Heart right ventricle (tissue), 16 donors: ENCODE measurements at regions not wholly inside any gene's neighbourhood (a gene's known extent, or its start where the extent isn't known, plus 50 kb on each side); places are given as distances from the start of the nearest gene placed in this dataset.

Experiments
- ATAC-seq, 8 donors: fragments of 200-7000 bp; cut with Tn5 transposase; one replicate each; pipeline ENCODE4 v1.9.1; 2020; ENCODE audit warnings: mild to moderate bottlenecking in 8 of 8, moderate library complexity in 8 of 8, moderate number of reproducible peaks in 1 of 8
- DNase-seq, 2 donors: peaks; one replicate each; pipeline ENCODE4 v3.0.0-alpha.2; 2020
- H3K27ac ChIP-seq, 10 donors: fragments of 200-600 bp; sonication (generic) in 2 of 10; one replicate each; pipeline versions ENCODE4 v1.5.0 to v1.8.0; 2020 to 2022; ENCODE audit warnings: mild to moderate bottlenecking in 3 of 10
- H3K27me3 ChIP-seq, 7 donors: fragments of 200-600 bp; one replicate each; pipeline ENCODE4 v1.8.0; 2021 to 2022; ENCODE audit warnings: mild to moderate bottlenecking in 2 of 7
- H3K36me3 ChIP-seq, 9 donors: fragments of 200-600 bp; sonication (generic) in 1 of 9; one replicate each; pipeline versions ENCODE4 v1.5.0 to v1.8.0; 2020 to 2022; ENCODE audit warnings: mild to moderate bottlenecking in 2 of 9
- H3K4me1 ChIP-seq, 9 donors: fragments of 200-600 bp; sonication (generic) in 1 of 9; one replicate each; pipeline versions ENCODE4 v1.5.0 to v1.8.0; 2020 to 2022; ENCODE audit warnings: mild to moderate bottlenecking in 4 of 9
- H3K4me3 ChIP-seq, 10 donors: fragments of 200-600 bp; sonication (generic) in 2 of 10; one replicate each; pipeline versions ENCODE4 v1.5.0 to v1.8.0; 2020 to 2022; ENCODE audit warnings: mild to moderate bottlenecking in 7 of 10, moderate library complexity in 2 of 10
- H3K9me3 ChIP-seq, 11 donors: fragments of 200-600 bp in 10 of 11; sonication (generic) in 2 of 11; one replicate each; pipeline versions ENCODE4 v1.5.0 to v1.8.0; 2013 to 2022; ENCODE audit warnings: mild to moderate bottlenecking in 2 of 11, control low read depth in 1 of 11, moderate library complexity in 1 of 11
- CTCF ChIP-seq, 9 donors: fragments of 200-600 bp; sonication (generic) in 2 of 9; IDR thresholded peaks; one replicate each; pipeline versions ENCODE4 v1.5.0 to v1.8.0; 2021 to 2022; ENCODE audit warnings: antibody characterized with exemption in 9 of 9, mild to moderate bottlenecking in 5 of 9, moderate library complexity in 1 of 9
- WGBS, 2 donors: extraction: QIAGEN DNeasy Blood & Tissue Kit; methylation state at CpG; one replicate each; pipeline ENCODE4 v1.1.7; 2013; ENCODE audit warnings: inconsistent platforms in 1 of 2; 5-methylcytosine and 5-hydroxymethylcytosine counted together
- intact Hi-C, 10 donors: fragments of 100-400 bp; cut with DNase I; formaldehyde crosslinking; loops; one replicate each; pipeline versions ENCODE4 v1.11.1 to v1.14.2; 2022
- donor health status: Arrhythmogenic right ventricular cardiomyopathy.
- donor health status: ischemic (EF 13 %, LVEDD 7.1; RV severe dilation, severe dysfunction).
- donor health status: healthy with polysubstance abuse.
- donor health status: DM: no; HTN: yes; CAD: no.
- donor health status: DM: no; HTN: no; CAD: no.
- donor health status: ischemic (EF 25% LVEDD 6.9; RV normal size, moderate dysfunction).
- donor health status: ischemic (EF 25% LVEDD 5.7; RV mildly dilated, moderate dysfunction).
- donor health status: healthy.
- donor health status: DM: yes; HTN: yes; CAD: no.
- donor health status: Ischemic cardiomyopathy.
- donor health status: ischemic (EF 35%, LVEDD 5.7; RV mildly dilated, moderate dysfunction).
- donor health status: nonischemic (EF 11% LVEDD 7.7; RV severe dilation, severe dysfunction).
- donor health status: DM: yes; HTN: yes; CAD: no.
- donor health status: PGD.
- donor health status: ischemic (EF 29% LVEDD 5.4; RV normal size, mild dysfunction).
- donor health status: nonischemic (EF 23%, LVEDD 6.1; RV moderate dilation, normal function).

GRCh38 chr3:164832216-164832615, 246.1 kb downstream of the SI start:
- 63 to 72% methylated on average over 5 of the region's 5 CpGs for WGBS, 2 donors
- no peak overlapping the region for H3K4me3 ChIP-seq
- H3K27me3 ChIP-seq: no peaks in the 10 kb centered on the region
- H3K36me3 ChIP-seq: no peaks in the 10 kb centered on the region
- no peak for ATAC-seq
- intact Hi-C loops: no loop called here
- no peak for DNase-seq
- H3K4me1 ChIP-seq: no peaks in the 10 kb centered on the region
- no peak for TF ChIP-seq CTCF (IDR thresholded peaks at IDR 0.05)
- H3K27ac ChIP-seq: no peak overlapping the region
- no peaks in the 10 kb centered on the region for H3K9me3 ChIP-seq

DNA sequence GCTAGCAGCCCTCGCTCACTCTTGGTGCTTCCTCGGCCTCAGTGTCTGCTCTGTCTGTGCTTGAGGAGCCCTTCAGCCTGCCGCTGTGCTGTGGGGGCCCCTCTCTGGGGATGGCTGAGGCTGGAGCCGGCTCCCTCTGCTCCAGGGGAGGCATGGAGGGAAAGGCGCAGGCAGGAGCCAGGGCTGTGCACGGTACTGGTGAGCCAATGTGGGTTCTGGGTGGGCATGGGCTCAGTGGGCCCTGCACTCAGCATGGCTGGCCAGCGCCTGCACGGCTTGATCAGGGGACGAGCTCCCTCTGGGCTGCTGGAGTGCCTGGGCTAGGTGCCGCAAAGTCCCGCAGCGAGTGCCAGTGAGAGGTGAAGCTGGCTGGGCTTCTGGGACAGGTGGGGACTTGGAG, 260.0 kb downstream of the SI start:
- ATAC-seq: no peak
- Histone ChIP-seq H3K27ac (no peak overlapping the region), H3K27me3 (no peaks in the 10 kb centered on the region), H3K36me3 (no peaks in the 10 kb centered on the region), H3K4me1 (no peaks in the 10 kb centered on the region), H3K4me3 (no peak overlapping the region), H3K9me3 (peaks cover 0 to 21% (median 0%) of the 10 kb centered on the region in 11 donors)
- WGBS, 2 donors: 94 to 96% methylated on average over 12 of the region's 12 CpGs
- DNase-seq: no peak
- TF ChIP-seq CTCF (IDR thresholded peaks at IDR 0.05): no peak
- intact Hi-C loops: no loop called here

- H3K4me1 ChIP-seq: no peaks in the 10 kb centered on the region
- no peak overlapping the region for H3K4me3 ChIP-seq
- H3K9me3 ChIP-seq: peaks cover 0 to 18% (median 0%) of the 10 kb centered on the region in 11 donors
- no peak for TF ChIP-seq CTCF (IDR thresholded peaks at IDR 0.05)
- no peaks in the 10 kb centered on the region for H3K27me3 ChIP-seq
- intact Hi-C loops: no loop called here
- 91 to 94% methylated on average over 14 to 15 of the region's 15 CpGs for WGBS, 2 donors
- no peak for DNase-seq
- no peaks in the 10 kb centered on the region for H3K36me3 ChIP-seq
- H3K27ac ChIP-seq: no peak overlapping the region
- ATAC-seq: no peak
Observed at GRCh38 chr3:164814106-164814505, 264.2 kb downstream of the SI start.

DNA sequence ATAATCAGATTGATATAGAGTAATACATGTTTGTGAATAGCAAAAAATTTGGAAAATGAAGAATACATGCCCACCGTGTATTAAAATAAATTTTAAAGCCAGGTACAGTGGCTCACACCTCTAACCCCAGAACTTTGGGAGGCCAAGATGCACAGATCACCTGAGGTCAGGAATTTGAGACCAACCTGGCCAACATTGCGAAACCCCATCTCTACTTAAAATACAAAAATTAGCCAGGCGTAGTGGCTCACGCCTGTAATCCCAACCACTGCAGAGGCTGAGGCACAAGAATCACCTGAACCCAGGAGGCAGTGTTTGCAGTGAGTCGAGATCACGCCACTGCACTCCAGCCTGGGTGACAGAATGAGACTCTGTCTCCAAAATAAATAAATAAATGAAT, 266.3 kb downstream of the SI start:
- Histone ChIP-seq H3K36me3 (no peaks in the 10 kb centered on the region), H3K4me3 (no peak overlapping the region), H3K4me1 (no peaks in the 10 kb centered on the region), H3K9me3 (peaks cover 0 to 11% (median 0%) of the 10 kb centered on the region in 11 donors), H3K27me3 (no peaks in the 10 kb centered on the region), H3K27ac (no peak overlapping the region)
- DNase-seq (no peak), ATAC-seq (no peak)
- intact Hi-C loops: no loop called here
- 85 to 86% methylated on average over 6 of the region's 6 CpGs for WGBS, 2 donors
- no peak for TF ChIP-seq CTCF (IDR thresholded peaks at IDR 0.05)
